Skeletal muscle cell (primary cell): ENCODE measurements at regions not wholly inside any gene's neighbourhood (a gene's known extent, or its start where the extent isn't known, plus 50 kb on each side); places are given as distances from the start of the nearest gene placed in this dataset.

Experiments used
- DNase-seq: peaks from one replicate; pipeline ENCODE4 v3.0.0-alpha.2; 2010; ENCODE audit warnings: low read depth
- H3K4me3 ChIP-seq: 2 replicates; pipeline ENCODE4 v1.5.1; 2011; ENCODE audit warnings: low read depth, mild to moderate bottlenecking, control low read depth, low read length, moderate library complexity

GRCh38 chr1:109814993-109815786, 51.5 kb upstream of the EPS8L3 start:
- no peak for DNase-seq
- H3K4me3 ChIP-seq, result no peak overlapping the region

- DNase-seq, result no peak
- H3K4me3 ChIP-seq, result no peak overlapping the region
Measured at GRCh38 chr1:109814223-109814622, 50.5 kb upstream of the EPS8L3 start.
